Breast epithelium (tissue), 4 donors: ENCODE measurements at regions not wholly inside any gene's neighbourhood (a gene's known extent, or its start where the extent isn't known, plus 50 kb on each side); places are given as distances from the start of the nearest gene placed in this dataset.

Experiments used
- DNase-seq, 2 donors: peaks; one replicate each; pipeline ENCODE4 v3.0.0-alpha.2; 2019; ENCODE audit warnings: low spot score in 2 of 2
- H3K27ac ChIP-seq, 2 donors: fragments of 200-600 bp; sonication (generic) in 1 of 2; one replicate each; pipeline ENCODE4 v1.5.1; 2016 to 2019; ENCODE audit warnings: mild to moderate bottlenecking in 1 of 2
- H3K27me3 ChIP-seq, 2 donors: fragments of 200-600 bp; sonication (generic) in 1 of 2; one replicate each; pipeline versions ENCODE4 v1.5.1 to v1.6.0; 2017 to 2019; ENCODE audit warnings: control low read depth in 1 of 2, mild to moderate bottlenecking in 1 of 2
- H3K36me3 ChIP-seq: fragments of 200-600 bp; one replicate; pipeline ENCODE4 v1.5.1; 2019
- H3K4me1 ChIP-seq, 2 donors: fragments of 200-600 bp; sonication (generic); one replicate each; pipeline ENCODE4 v1.5.1; 2016 to 2019; ENCODE audit warnings: control low read depth in 1 of 2
- H3K4me3 ChIP-seq, 3 donors: fragments of 200-600 bp; sonication (generic); 1 replicate in 2 of 3; 2 replicates in 1 of 3; pipeline ENCODE4 v1.5.1; 2016 to 2019; ENCODE audit warnings: mild to moderate bottlenecking in 3 of 3, moderate library complexity in 2 of 3
- H3K9me3 ChIP-seq, 2 donors: fragments of 200-600 bp; sonication (generic) in 1 of 2; one replicate each; pipeline ENCODE4 v1.5.1; 2016 to 2019; ENCODE audit warnings: control low read depth in 1 of 2
- CTCF ChIP-seq, 3 donors: fragments of 450-650 bp; IDR thresholded peaks; one replicate each; pipeline ENCODE4 v1.5.1; 2016 to 2017; ENCODE audit warnings: antibody characterized with exemption in 3 of 3, mild to moderate bottlenecking in 3 of 3, moderate library complexity in 3 of 3
- POLR2A ChIP-seq: fragments of 450-650 bp; IDR thresholded peaks from one replicate; pipeline ENCODE4 v1.6.1; 2016; ENCODE audit warnings: antibody characterized with exemption, mild to moderate bottlenecking, moderate library complexity
- POLR2AphosphoS5 ChIP-seq, 3 donors: sonication (generic); formaldehyde crosslinking; IDR thresholded peaks; one replicate each; pipeline ENCODE4 v1.6.1; 2017; ENCODE audit warnings: antibody characterized with exemption in 3 of 3
- intact Hi-C: fragments of 100-400 bp; cut with DNase I; formaldehyde crosslinking; loops from one replicate; pipeline ENCODE4 v1.15.1; 2023; ENCODE audit warnings: low total_unique reads

GRCh38 chr11:134625151-134625550 is 213.1 kb upstream of the B3GAT1 start:
- no peak for DNase-seq
- no peaks in the 10 kb centered on the region for H3K4me1 ChIP-seq
- H3K9me3 ChIP-seq: no peaks in the 10 kb centered on the region
- no peak overlapping the region for H3K27ac ChIP-seq
- intact Hi-C loops: no loop called here
- TF ChIP-seq POLR2A (no peak), POLR2AphosphoS5 (IDR thresholded peaks at IDR 0.05) (no peak), CTCF (IDR thresholded peaks at IDR 0.05) (no peak)
- peaks cover 0 to 7% of the 10 kb centered on the region in 2 donors for H3K27me3 ChIP-seq
- no peaks in the 10 kb centered on the region for H3K36me3 ChIP-seq
- H3K4me3 ChIP-seq: no peak overlapping the region

- intact Hi-C loops: no loop called here
- Histone ChIP-seq H3K4me3 (no peak overlapping the region), H3K9me3 (no peaks in the 10 kb centered on the region), H3K27ac (no peak overlapping the region), H3K4me1 (no peaks in the 10 kb centered on the region), H3K36me3 (no peaks in the 10 kb centered on the region), H3K27me3 (peaks cover 0 to 7% of the 10 kb centered on the region in 2 donors)
- TF ChIP-seq POLR2AphosphoS5 (IDR thresholded peaks at IDR 0.05) (no peak), POLR2A (no peak), CTCF (IDR thresholded peaks at IDR 0.05) (no peak)
- no peak for DNase-seq
Observed at GRCh38 chr11:134624166-134624920, 212.3 kb upstream of the B3GAT1 start.

- Histone ChIP-seq H3K27me3 (peaks cover 0 to 7% of the 10 kb centered on the region in 2 donors), H3K4me3 (no peak overlapping the region), H3K9me3 (no peaks in the 10 kb centered on the region), H3K36me3 (no peaks in the 10 kb centered on the region), H3K27ac (no peak overlapping the region), H3K4me1 (no peaks in the 10 kb centered on the region)
- intact Hi-C loops: no loop called here
- TF ChIP-seq POLR2A (no peak), CTCF (IDR thresholded peaks at IDR 0.05) (no peak), POLR2AphosphoS5 (IDR thresholded peaks at IDR 0.05) (no peak)
- DNase-seq: no peak
Observed at GRCh38 chr11:134623711-134624110, 211.7 kb upstream of the B3GAT1 start.

- intact Hi-C loops: no loop called here
- Histone ChIP-seq H3K4me3 (no peak overlapping the region), H3K9me3 (no peaks in the 10 kb centered on the region), H3K36me3 (no peaks in the 10 kb centered on the region), H3K4me1 (no peaks in the 10 kb centered on the region), H3K27ac (no peak overlapping the region), H3K27me3 (no peaks in the 10 kb centered on the region)
- no peak for DNase-seq
- TF ChIP-seq POLR2A: no peak
- TF ChIP-seq CTCF (IDR thresholded peaks at IDR 0.05): no peak
- no peak for TF ChIP-seq POLR2AphosphoS5 (IDR thresholded peaks at IDR 0.05)
Observed at GRCh38 chr11:134622458-134622857, 210.4 kb upstream of the B3GAT1 start.

- no peaks in the 10 kb centered on the region for H3K36me3 ChIP-seq
- TF ChIP-seq CTCF (IDR thresholded peaks at IDR 0.05): no peak
- TF ChIP-seq POLR2A: no peak
- TF ChIP-seq POLR2AphosphoS5 (IDR thresholded peaks at IDR 0.05): no peak
- H3K27me3 ChIP-seq: no peaks in the 10 kb centered on the region
- H3K4me3 ChIP-seq: no peak overlapping the region
- DNase-seq: no peak
- intact Hi-C loops: no loop called here
- H3K27ac ChIP-seq: no peak overlapping the region
- H3K9me3 ChIP-seq: no peaks in the 10 kb centered on the region
- H3K4me1 ChIP-seq: no peaks in the 10 kb centered on the region
Observed at GRCh38 chr11:134617360-134617759, 205.3 kb upstream of the B3GAT1 start.
